ENCODE measurements at regions not wholly inside any gene's neighbourhood (a gene's known extent, or its start where the extent isn't known, plus 50 kb on each side); places are given as distances from the start of the nearest gene placed in this dataset.

GRCh38 chr13:107208889-107209288 is 641.0 kb upstream of the ARGLU1 start:
- Histone ChIP-seq H3K27ac (no peak overlapping the region), H3K4me1 (no peaks in the 10 kb centered on the region), H3K27me3 (no peaks in the 10 kb centered on the region), H3K36me3 (no peaks in the 10 kb centered on the region), H3K9me3 (no peaks in the 10 kb centered on the region), H3K4me3 (no peak overlapping the region)
- TF ChIP-seq POLR2A (IDR thresholded peaks at IDR 0.05) (no peak), POLR2AphosphoS5 (IDR thresholded peaks at IDR 0.05) (no peak), CTCF (IDR thresholded peaks at IDR 0.05) (no peak)
- no peak for DNase-seq (ENCODE audit: low spot score in 2 of 2)
- intact Hi-C loops (cut with DNase I; ENCODE audit: low total_unique reads), result no loop called here

GRCh38 chr13:107205318-107206104 is 637.6 kb upstream of the ARGLU1 start:
- Histone ChIP-seq H3K27me3 (no peaks in the 10 kb centered on the region), H3K27ac (no peak overlapping the region), H3K4me1 (no peaks in the 10 kb centered on the region), H3K9me3 (no peaks in the 10 kb centered on the region), H3K36me3 (no peaks in the 10 kb centered on the region), H3K4me3 (no peak overlapping the region)
- DNase-seq (ENCODE audit: low spot score in 2 of 2), result peak; percentile 48 to 62
- intact Hi-C loops (cut with DNase I; ENCODE audit: low total_unique reads), result no loop called here
- peak; percentile 72 to 85 (median 75) for TF ChIP-seq CTCF (IDR thresholded peaks at IDR 0.05)
- no peak for TF ChIP-seq POLR2AphosphoS5 (IDR thresholded peaks at IDR 0.05)

- Histone ChIP-seq H3K27ac (peak overlapping the region; percentile 43 to 79), H3K4me1 (no peaks in the 10 kb centered on the region), H3K9me3 (no peaks in the 10 kb centered on the region), H3K4me3 (no peak overlapping the region), H3K27me3 (no peaks in the 10 kb centered on the region), H3K36me3 (no peaks in the 10 kb centered on the region)
- intact Hi-C loops (cut with DNase I; ENCODE audit: low total_unique reads), result no loop called here
- TF ChIP-seq POLR2A (IDR thresholded peaks at IDR 0.05) (no peak), CTCF (IDR thresholded peaks at IDR 0.05) (no peak), POLR2AphosphoS5 (IDR thresholded peaks at IDR 0.05) (no peak)
- DNase-seq (ENCODE audit: low spot score in 2 of 2), result no peak
Measured at GRCh38 chr13:107203146-107203847, 635.4 kb upstream of the ARGLU1 start.

- Histone ChIP-seq H3K4me3 (no peak overlapping the region), H3K36me3 (no peaks in the 10 kb centered on the region), H3K27me3 (no peaks in the 10 kb centered on the region), H3K9me3 (no peaks in the 10 kb centered on the region), H3K27ac (peak overlapping the region; percentile 43 to 79), H3K4me1 (no peaks in the 10 kb centered on the region)
- intact Hi-C loops (cut with DNase I; ENCODE audit: low total_unique reads), result no loop called here
- TF ChIP-seq POLR2A (IDR thresholded peaks at IDR 0.05), result no peak
- TF ChIP-seq CTCF (IDR thresholded peaks at IDR 0.05), result no peak
- TF ChIP-seq POLR2AphosphoS5 (IDR thresholded peaks at IDR 0.05), result peak in 2 of 3 donors; percentile 42 to 75
- peak in 1 of 2 donors; percentile 41 for DNase-seq (ENCODE audit: low spot score in 2 of 2)
Measured at GRCh38 chr13:107202371-107203023, 634.6 kb upstream of the ARGLU1 start.

GRCh38 chr13:107200491-107200890 is 632.6 kb upstream of the ARGLU1 start:
- H3K4me3 ChIP-seq, result no peak overlapping the region
- no peaks in the 10 kb centered on the region for H3K36me3 ChIP-seq
- H3K27ac ChIP-seq, result no peak overlapping the region
- H3K9me3 ChIP-seq, result no peaks in the 10 kb centered on the region
- no peaks in the 10 kb centered on the region for H3K4me1 ChIP-seq
- intact Hi-C loops (cut with DNase I; ENCODE audit: low total_unique reads), result no loop called here
- DNase-seq (ENCODE audit: low spot score in 2 of 2), result no peak
- TF ChIP-seq POLR2A (IDR thresholded peaks at IDR 0.05) (no peak), POLR2AphosphoS5 (IDR thresholded peaks at IDR 0.05) (no peak), CTCF (IDR thresholded peaks at IDR 0.05) (no peak)
- no peaks in the 10 kb centered on the region for H3K27me3 ChIP-seq

Data from breast epithelium (tissue), 4 donors.